B cell (primary cell): ENCODE measurements at regions not wholly inside any gene's neighbourhood (a gene's known extent, or its start where the extent isn't known, plus 50 kb on each side); places are given as distances from the start of the nearest gene placed in this dataset.
"Not testable (repeated sequence)": the region's sequence is repeated elsewhere in the genome, so short reads cannot be mapped to it uniquely, and the experiment has no call there.

ENCODE experiments used
- EZH2 ChIP-seq: IDR thresholded peaks from 2 replicates; pipeline ENCODE4 v1.6.1; 2012; ENCODE audit warnings: borderline replicate concordance, low read depth, mild to moderate bottlenecking, moderate library complexity, low read length; ENCODE audit not compliant: insufficient read depth, poor library complexity, severe bottlenecking
- TF ChIP-seq, protein P1 (sequence below): fragments of 200-600 bp; IDR thresholded peaks from one replicate; pipeline ENCODE4 v1.8.0; 2022; ENCODE audit warnings: antibody characterized with exemption, mild to moderate bottlenecking

DNA sequence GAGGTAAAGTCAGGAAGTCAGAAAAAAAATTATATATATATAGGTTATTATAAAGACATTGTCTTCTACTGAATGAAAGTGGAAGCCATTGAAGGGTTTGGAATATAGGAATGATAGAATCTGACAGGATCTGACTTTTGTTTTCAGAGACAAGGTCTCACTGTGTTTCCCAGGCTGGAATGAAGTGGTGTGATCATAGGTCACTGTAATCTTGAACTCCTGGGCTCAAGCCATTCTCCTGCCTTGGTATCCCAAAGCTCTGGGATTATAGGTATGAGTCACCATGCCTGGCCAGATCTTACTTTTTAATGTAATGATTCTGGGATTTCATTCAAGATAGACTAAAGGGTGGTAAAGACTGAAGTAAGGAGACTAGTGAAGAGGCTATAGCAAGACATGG lies 91.6 kb upstream of the RGPD2 start:
- TF ChIP-seq, protein P1, sequence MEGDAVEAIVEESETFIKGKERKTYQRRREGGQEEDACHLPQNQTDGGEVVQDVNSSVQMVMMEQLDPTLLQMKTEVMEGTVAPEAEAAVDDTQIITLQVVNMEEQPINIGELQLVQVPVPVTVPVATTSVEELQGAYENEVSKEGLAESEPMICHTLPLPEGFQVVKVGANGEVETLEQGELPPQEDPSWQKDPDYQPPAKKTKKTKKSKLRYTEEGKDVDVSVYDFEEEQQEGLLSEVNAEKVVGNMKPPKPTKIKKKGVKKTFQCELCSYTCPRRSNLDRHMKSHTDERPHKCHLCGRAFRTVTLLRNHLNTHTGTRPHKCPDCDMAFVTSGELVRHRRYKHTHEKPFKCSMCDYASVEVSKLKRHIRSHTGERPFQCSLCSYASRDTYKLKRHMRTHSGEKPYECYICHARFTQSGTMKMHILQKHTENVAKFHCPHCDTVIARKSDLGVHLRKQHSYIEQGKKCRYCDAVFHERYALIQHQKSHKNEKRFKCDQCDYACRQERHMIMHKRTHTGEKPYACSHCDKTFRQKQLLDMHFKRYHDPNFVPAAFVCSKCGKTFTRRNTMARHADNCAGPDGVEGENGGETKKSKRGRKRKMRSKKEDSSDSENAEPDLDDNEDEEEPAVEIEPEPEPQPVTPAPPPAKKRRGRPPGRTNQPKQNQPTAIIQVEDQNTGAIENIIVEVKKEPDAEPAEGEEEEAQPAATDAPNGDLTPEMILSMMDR: not testable (repeated sequence)
- not testable (repeated sequence) for TF ChIP-seq EZH2
